ENCODE measurements at regions not wholly inside any gene's neighbourhood (a gene's known extent, or its start where the extent isn't known, plus 50 kb on each side); places are given as distances from the start of the nearest gene placed in this dataset.
"Not testable (repeated sequence)": the region's sequence is repeated elsewhere in the genome, so short reads cannot be mapped to it uniquely, and the experiment has no call there.

GRCh38 chr5:81825237-81825636 lies 74.3 kb upstream of the SSBP2 start:
- H3K9me3 Mint-ChIP-seq, result no peaks in the 10 kb centered on the region
- Histone ChIP-seq H3K27me3 (ENCODE audit: control insufficient read depth in 1 of 2, insufficient read depth in 2 of 2, low read length in 2 of 2) (no peaks in the 10 kb centered on the region), H3K4me3 (ENCODE audit: low read length) (no peak overlapping the region), H3K9me3 (ENCODE audit: control insufficient read depth in 1 of 2, insufficient read depth in 1 of 2, low read length in 2 of 2) (no peaks in the 10 kb centered on the region), H3K4me1 (ENCODE audit: insufficient read depth, low read length) (peaks cover 3% of the 10 kb centered on the region), H3K36me3 (ENCODE audit: insufficient read depth, low read length) (no peaks in the 10 kb centered on the region), H3K27ac (ENCODE audit: low read depth in 1 of 2, low read length in 2 of 2) (no peak overlapping the region)
- CTCF ChIA-PET, result no interaction called here
- no peaks in the 10 kb centered on the region for H3K36me3 Mint-ChIP-seq (ENCODE audit: low read depth)
- no peak for DNase-seq
- H3K4me1 Mint-ChIP-seq (ENCODE audit: low read depth), result peaks cover 7% of the 10 kb centered on the region
- no peak overlapping the region for H3K27ac Mint-ChIP-seq
- H3K27me3 Mint-ChIP-seq, result no peaks in the 10 kb centered on the region
- intact Hi-C loops (cut with DNase I, micrococcal nuclease), result no loop called here
- ATAC-seq (ENCODE audit: poor library complexity), result no peak
- no peak for TF ChIP-seq CTCF (IDR thresholded peaks at IDR 0.05)
- POLR2A ChIA-PET, result no interaction called here
- H3K4me3 Mint-ChIP-seq, result no peak overlapping the region

GRCh38 chr5:81823736-81824135 lies 72.8 kb upstream of the SSBP2 start:
- H3K9me3 Mint-ChIP-seq; H3K4me1 ChIP-seq (ENCODE audit: insufficient read depth, low read length); H3K27me3 ChIP-seq (ENCODE audit: control insufficient read depth in 1 of 2, insufficient read depth in 2 of 2, low read length in 2 of 2); H3K27ac ChIP-seq (ENCODE audit: low read depth in 1 of 2, low read length in 2 of 2); H3K4me3 Mint-ChIP-seq; H3K36me3 Mint-ChIP-seq (ENCODE audit: low read depth); ATAC-seq (ENCODE audit: poor library complexity); POLR2A ChIA-PET; CTCF ChIA-PET; H3K27ac Mint-ChIP-seq; H3K9me3 ChIP-seq (ENCODE audit: control insufficient read depth in 1 of 2, insufficient read depth in 1 of 2, low read length in 2 of 2); DNase-seq; intact Hi-C loops (cut with DNase I, micrococcal nuclease); H3K27me3 Mint-ChIP-seq; H3K4me3 ChIP-seq (ENCODE audit: low read length); H3K36me3 ChIP-seq (ENCODE audit: insufficient read depth, low read length): not testable (repeated sequence)
- H3K4me1 Mint-ChIP-seq (ENCODE audit: low read depth), result peaks cover 22% of the 10 kb centered on the region

- DNase-seq (no peak), ATAC-seq (ENCODE audit: poor library complexity) (no peak)
- intact Hi-C loops (cut with DNase I, micrococcal nuclease), result no loop called here
- Mint-ChIP-seq H3K9me3 (no peaks in the 10 kb centered on the region), H3K27me3 (no peaks in the 10 kb centered on the region), H3K36me3 (ENCODE audit: low read depth) (no peaks in the 10 kb centered on the region), H3K4me1 (ENCODE audit: low read depth) (peaks cover 51% of the 10 kb centered on the region), H3K27ac (no peak overlapping the region), H3K4me3 (no peak overlapping the region)
- Histone ChIP-seq H3K4me3 (ENCODE audit: low read length) (no peak overlapping the region), H3K27me3 (ENCODE audit: control insufficient read depth in 1 of 2, insufficient read depth in 2 of 2, low read length in 2 of 2) (no peaks in the 10 kb centered on the region), H3K27ac (ENCODE audit: low read depth in 1 of 2, low read length in 2 of 2) (no peak overlapping the region), H3K36me3 (ENCODE audit: insufficient read depth, low read length) (no peaks in the 10 kb centered on the region), H3K4me1 (ENCODE audit: insufficient read depth, low read length) (peaks cover 19% of the 10 kb centered on the region), H3K9me3 (ENCODE audit: control insufficient read depth in 1 of 2, insufficient read depth in 1 of 2, low read length in 2 of 2) (no peaks in the 10 kb centered on the region)
- ChIA-PET POLR2A (interaction anchor here (1.5 kb wide), 1 partner anchor 69 kb away, joined by 3 read pairs; no protein-coding TSS in a partner anchor), CTCF (no interaction called here)
- TF ChIP-seq CTCF (IDR thresholded peaks at IDR 0.05), result no peak
Observed at GRCh38 chr5:81820863-81821262, 70.0 kb upstream of the SSBP2 start.

- DNase-seq, result no peak
- no peaks in the 10 kb centered on the region for H3K27me3 ChIP-seq (ENCODE audit: control insufficient read depth in 1 of 2, insufficient read depth in 2 of 2, low read length in 2 of 2)
- TF ChIP-seq CTCF (IDR thresholded peaks at IDR 0.05), result no peak
- no peak overlapping the region for H3K4me3 Mint-ChIP-seq
- intact Hi-C loops (cut with DNase I, micrococcal nuclease), result no loop called here
- no peaks in the 10 kb centered on the region for H3K9me3 Mint-ChIP-seq
- H3K36me3 ChIP-seq (ENCODE audit: insufficient read depth, low read length), result no peaks in the 10 kb centered on the region
- no peaks in the 10 kb centered on the region for H3K36me3 Mint-ChIP-seq (ENCODE audit: low read depth)
- no peak for ATAC-seq (ENCODE audit: poor library complexity)
- no peaks in the 10 kb centered on the region for H3K9me3 ChIP-seq (ENCODE audit: control insufficient read depth in 1 of 2, insufficient read depth in 1 of 2, low read length in 2 of 2)
- ChIA-PET CTCF (no interaction called here), POLR2A (interaction anchor here (1.5 kb wide), 1 partner anchor 69 kb away, joined by 3 read pairs; no protein-coding TSS in a partner anchor)
- no peak overlapping the region for H3K27ac ChIP-seq (ENCODE audit: low read depth in 1 of 2, low read length in 2 of 2)
- H3K4me3 ChIP-seq (ENCODE audit: low read length), result no peak overlapping the region
- no peaks in the 10 kb centered on the region for H3K27me3 Mint-ChIP-seq
- H3K4me1 Mint-ChIP-seq (ENCODE audit: low read depth), result peaks cover 51% of the 10 kb centered on the region
- no peak overlapping the region for H3K27ac Mint-ChIP-seq
- H3K4me1 ChIP-seq (ENCODE audit: insufficient read depth, low read length), result peaks cover 19% of the 10 kb centered on the region
Observed at GRCh38 chr5:81820318-81820636, 69.4 kb upstream of the SSBP2 start.

Measured in CD4-positive, alpha-beta T cell (primary cell).